ENCODE measurements at regions not wholly inside any gene's neighbourhood (a gene's known extent, or its start where the extent isn't known, plus 50 kb on each side); places are given as distances from the start of the nearest gene placed in this dataset.

- H3K9me3 Mint-ChIP-seq: no peaks in the 10 kb centered on the region
- H3K4me3 Mint-ChIP-seq: no peak overlapping the region
- peaks cover 13% of the 10 kb centered on the region for H3K4me1 Mint-ChIP-seq
- DNase-seq (ENCODE audit: low spot score in 2 of 2, unreplicated experiment in 2 of 2): no peak
- no peaks in the 10 kb centered on the region for H3K36me3 Mint-ChIP-seq
- H3K27ac Mint-ChIP-seq: no peak overlapping the region
- H3K27me3 Mint-ChIP-seq (ENCODE audit: low read depth): peaks cover 9% of the 10 kb centered on the region
- no peak for TF ChIP-seq CTCF (IDR thresholded peaks at IDR 0.05; ENCODE audit: unreplicated experiment)
These were observed 64.0 kb upstream of the SOX9 start for GRCh38 chr17:72056727-72057290.

GRCh38 chr17:72060084-72060483, 60.7 kb upstream of the SOX9 start:
- Mint-ChIP-seq H3K27me3 (ENCODE audit: low read depth) (peaks cover 2% of the 10 kb centered on the region), H3K4me1 (peaks cover 6% of the 10 kb centered on the region)

GRCh38 chr17:72063262-72063661, 57.6 kb upstream of the SOX9 start:
- Mint-ChIP-seq H3K4me1 (peaks cover 6% of the 10 kb centered on the region), H3K36me3 (no peaks in the 10 kb centered on the region), H3K9me3 (peaks cover 6% of the 10 kb centered on the region), H3K27me3 (ENCODE audit: low read depth) (no peaks in the 10 kb centered on the region), H3K27ac (no peak overlapping the region), H3K4me3 (no peak overlapping the region)
- TF ChIP-seq CTCF (IDR thresholded peaks at IDR 0.05; ENCODE audit: unreplicated experiment): no peak
- DNase-seq (ENCODE audit: low spot score in 2 of 2, unreplicated experiment in 2 of 2): no peak

More at GRCh38 chr17:72060084-72060483, 60.7 kb upstream of the SOX9 start:
- DNase-seq (ENCODE audit: low spot score in 2 of 2, unreplicated experiment in 2 of 2): no peak
- Mint-ChIP-seq H3K36me3 (no peaks in the 10 kb centered on the region), H3K4me3 (no peak overlapping the region), H3K9me3 (no peaks in the 10 kb centered on the region), H3K27ac (no peak overlapping the region)
- no peak for TF ChIP-seq CTCF (IDR thresholded peaks at IDR 0.05; ENCODE audit: unreplicated experiment)

- Mint-ChIP-seq H3K4me3 (no peak overlapping the region), H3K27ac (no peak overlapping the region), H3K4me1 (peaks cover 6% of the 10 kb centered on the region), H3K36me3 (no peaks in the 10 kb centered on the region), H3K27me3 (ENCODE audit: low read depth) (no peaks in the 10 kb centered on the region), H3K9me3 (peaks cover 6% of the 10 kb centered on the region)
- TF ChIP-seq CTCF (IDR thresholded peaks at IDR 0.05; ENCODE audit: unreplicated experiment): no peak
- no peak for DNase-seq (ENCODE audit: low spot score in 2 of 2, unreplicated experiment in 2 of 2)
These were observed 56.9 kb upstream of the SOX9 start for GRCh38 chr17:72063756-72064450.

- Mint-ChIP-seq H3K27ac (no peak overlapping the region), H3K9me3 (peaks cover 6% of the 10 kb centered on the region), H3K27me3 (ENCODE audit: low read depth) (no peaks in the 10 kb centered on the region), H3K36me3 (no peaks in the 10 kb centered on the region), H3K4me3 (no peak overlapping the region), H3K4me1 (peaks cover 3% of the 10 kb centered on the region)
- no peak for DNase-seq (ENCODE audit: low spot score in 2 of 2, unreplicated experiment in 2 of 2)
- no peak for TF ChIP-seq CTCF (IDR thresholded peaks at IDR 0.05; ENCODE audit: unreplicated experiment)
These were observed 56.1 kb upstream of the SOX9 start for GRCh38 chr17:72064606-72065193.
